Stomach smooth muscle (tissue), 2 donors: ENCODE measurements at regions not wholly inside any gene's neighbourhood (a gene's known extent, or its start where the extent isn't known, plus 50 kb on each side); places are given as distances from the start of the nearest gene placed in this dataset.

Experiments
- H3K27ac ChIP-seq: one replicate; pipeline ENCODE4 v1.7.0; 2013; ENCODE audit warnings: mild to moderate bottlenecking, low read length, inconsistent platforms
- H3K27me3 ChIP-seq, 2 donors: one replicate each; pipeline ENCODE4 v1.7.0; 2013; ENCODE audit warnings: low read length in 2 of 2; ENCODE audit not compliant: insufficient read depth in 2 of 2, control insufficient read depth in 1 of 2
- H3K36me3 ChIP-seq, 2 donors: one replicate each; pipeline ENCODE4 v1.7.0; 2013; ENCODE audit warnings: low read length in 2 of 2; ENCODE audit not compliant: control insufficient read depth in 2 of 2, insufficient read depth in 2 of 2
- H3K4me1 ChIP-seq: one replicate; pipeline ENCODE4 v1.7.0; 2013; ENCODE audit warnings: low read length; ENCODE audit not compliant: control insufficient read depth, insufficient read depth
- H3K4me3 ChIP-seq, 2 donors: one replicate each; pipeline ENCODE4 v1.7.0; 2013; ENCODE audit warnings: low read length in 2 of 2
- H3K9ac ChIP-seq, 2 donors: one replicate each; pipeline ENCODE4 v1.7.0; 2013; ENCODE audit warnings: low read length in 2 of 2, mild to moderate bottlenecking in 1 of 2
- H3K9me3 ChIP-seq, 2 donors: one replicate each; pipeline ENCODE4 v1.7.0; 2013; ENCODE audit warnings: low read length in 2 of 2; ENCODE audit not compliant: control insufficient read depth in 2 of 2
- donor health status: healthy.
- donor health status: Pancreatic carcinoma.

DNA sequence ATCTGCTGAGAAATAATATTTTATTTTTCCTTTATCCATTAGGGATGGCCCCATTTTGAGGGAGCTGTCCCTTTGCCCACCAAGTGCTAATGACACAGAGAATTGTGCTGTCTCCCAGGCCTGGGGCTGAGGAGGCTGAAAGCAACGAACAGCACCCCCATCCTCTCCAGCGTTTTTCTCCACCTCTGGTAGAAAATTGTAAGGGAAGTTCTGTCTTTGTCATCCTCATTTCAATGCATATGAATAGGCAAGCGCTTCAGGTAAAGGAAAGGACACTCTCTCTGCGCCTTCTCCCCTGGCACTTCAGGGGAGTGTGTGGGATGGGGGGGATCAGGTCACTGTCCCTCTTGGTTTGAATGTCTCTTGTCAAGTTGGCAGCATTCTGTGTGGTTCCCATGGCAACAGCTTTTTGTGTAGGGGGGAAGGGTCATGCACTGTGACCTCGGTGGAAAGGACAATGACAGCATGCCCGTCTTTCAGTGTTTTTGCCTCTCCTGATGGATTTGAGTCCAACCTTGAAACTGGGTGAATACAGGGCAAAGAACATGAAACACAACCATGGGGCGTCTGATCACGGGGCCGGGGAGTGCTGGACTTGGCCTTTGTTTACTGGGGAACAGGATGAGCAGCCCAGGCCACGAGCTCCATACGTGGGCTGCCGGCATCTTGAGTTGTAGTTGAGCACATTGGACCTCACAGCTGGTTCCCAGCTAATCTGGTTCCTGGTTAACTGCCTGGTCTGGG lies 230.2 kb downstream of the VRK1 start:
- no peaks in the 10 kb centered on the region for H3K36me3 ChIP-seq
- H3K27ac ChIP-seq, result no peak overlapping the region
- peaks cover 0 to 9% of the 10 kb centered on the region in 2 donors for H3K9me3 ChIP-seq
- peaks cover 0 to 12% of the 10 kb centered on the region in 2 donors for H3K27me3 ChIP-seq
- no peaks in the 10 kb centered on the region for H3K4me1 ChIP-seq
- H3K4me3 ChIP-seq, result no peak overlapping the region
- no peak overlapping the region for H3K9ac ChIP-seq

DNA sequence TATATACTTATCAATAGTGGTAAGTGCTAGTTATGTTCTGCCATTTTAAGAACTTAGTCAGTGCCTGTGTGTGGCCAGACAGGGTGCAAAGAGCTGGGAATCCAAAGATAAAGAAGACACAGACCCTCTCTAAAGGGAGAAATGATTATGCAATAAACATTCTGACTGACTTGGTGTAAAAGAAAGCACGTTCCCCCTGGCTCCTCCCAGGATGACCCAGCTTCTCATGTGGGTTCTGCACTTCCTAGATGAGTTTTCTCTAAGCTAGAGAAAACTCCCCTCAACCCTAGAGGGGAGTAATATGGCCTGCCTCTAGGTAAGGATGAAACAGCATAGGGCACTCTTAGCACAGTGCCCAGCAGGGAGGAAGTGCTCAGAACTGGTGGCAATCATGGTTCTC lies 231.2 kb downstream of the VRK1 start:
- Histone ChIP-seq H3K27ac (no peak overlapping the region), H3K9me3 (peaks cover 0 to 9% of the 10 kb centered on the region in 2 donors), H3K36me3 (no peaks in the 10 kb centered on the region), H3K9ac (no peak overlapping the region), H3K4me3 (no peak overlapping the region), H3K4me1 (no peaks in the 10 kb centered on the region), H3K27me3 (peaks cover under 1 to 12% of the 10 kb centered on the region in 2 donors)

DNA sequence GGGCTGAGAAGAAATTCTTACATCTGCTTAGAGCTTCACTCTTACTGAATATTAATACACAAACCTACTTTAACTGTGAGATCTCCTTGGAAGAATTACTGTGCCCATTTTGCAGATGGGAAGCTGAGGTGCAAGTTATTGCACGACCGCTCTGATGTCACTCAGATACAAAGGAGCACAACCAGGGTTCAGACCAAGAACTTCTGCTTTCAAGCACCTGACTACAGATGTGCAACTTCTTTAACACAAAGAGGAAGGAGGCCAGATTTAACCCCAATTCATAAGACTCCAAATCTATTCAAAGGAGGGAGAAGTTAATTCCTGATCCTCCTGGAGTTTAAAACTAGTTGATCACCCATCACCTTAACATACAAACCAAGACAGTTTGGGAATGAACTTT lies 232.6 kb downstream of the VRK1 start:
- Histone ChIP-seq H3K9me3 (peaks cover 0 to 9% of the 10 kb centered on the region in 2 donors), H3K4me3 (no peak overlapping the region), H3K36me3 (no peaks in the 10 kb centered on the region), H3K27ac (no peak overlapping the region), H3K27me3 (peaks cover 3 to 14% of the 10 kb centered on the region in 2 donors), H3K4me1 (no peaks in the 10 kb centered on the region), H3K9ac (no peak overlapping the region)

DNA sequence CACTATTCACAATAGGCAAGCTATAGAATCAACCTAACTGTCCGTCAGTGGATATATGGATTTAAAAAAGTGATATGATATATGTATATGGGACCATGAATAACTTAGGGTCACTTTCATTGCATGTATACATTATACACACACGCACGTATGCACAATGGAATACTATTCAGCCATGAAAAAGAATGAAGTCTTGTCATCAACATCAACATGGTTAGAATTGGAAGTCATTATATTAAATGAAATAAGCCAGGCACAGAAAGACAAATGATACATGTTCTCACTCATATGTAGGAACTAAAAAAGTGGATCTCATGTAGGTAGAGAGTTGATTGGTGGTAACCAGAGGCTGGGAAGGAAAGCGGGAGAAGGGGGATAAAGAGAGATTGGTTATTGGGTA lies 234.3 kb downstream of the VRK1 start:
- H3K4me1 ChIP-seq, result no peaks in the 10 kb centered on the region
- peaks cover 3 to 12% of the 10 kb centered on the region in 2 donors for H3K27me3 ChIP-seq
- peaks cover 0 to 9% of the 10 kb centered on the region in 2 donors for H3K9me3 ChIP-seq
- H3K4me3 ChIP-seq, result no peak overlapping the region
- H3K36me3 ChIP-seq, result no peaks in the 10 kb centered on the region
- no peak overlapping the region for H3K27ac ChIP-seq
- no peak overlapping the region for H3K9ac ChIP-seq

DNA sequence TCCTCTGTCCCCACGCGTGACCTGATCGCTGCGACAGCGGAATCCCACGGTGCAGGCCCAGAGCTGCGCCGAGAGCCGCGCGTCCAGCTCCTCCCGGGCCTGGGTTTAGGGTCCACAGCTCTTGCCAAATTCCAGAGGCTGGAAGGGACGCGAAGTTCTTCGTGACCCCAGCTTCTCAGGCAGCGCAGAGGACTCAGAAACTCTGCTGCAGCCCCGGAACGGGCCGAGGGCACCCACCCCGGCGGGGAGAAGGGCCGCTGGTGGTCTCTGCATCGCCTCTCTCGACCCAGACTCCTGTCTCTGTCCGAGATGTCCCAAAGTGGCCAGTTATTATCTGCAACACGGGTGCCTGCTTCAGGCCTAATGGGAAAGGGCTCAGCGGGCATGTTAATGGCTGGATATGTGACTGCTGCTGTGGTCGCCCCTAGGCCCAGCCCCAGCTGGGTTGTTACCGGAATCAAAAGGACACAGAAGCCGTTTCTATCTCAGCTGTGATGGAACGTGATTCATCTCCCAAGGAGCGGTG lies 236.4 kb downstream of the VRK1 start:
- no peak overlapping the region for H3K9ac ChIP-seq
- H3K4me1 ChIP-seq, result no peaks in the 10 kb centered on the region
- peaks cover under 1 to 13% of the 10 kb centered on the region in 2 donors for H3K9me3 ChIP-seq
- H3K27me3 ChIP-seq, result peaks cover 5 to 12% of the 10 kb centered on the region in 2 donors
- H3K4me3 ChIP-seq, result no peak overlapping the region
- no peak overlapping the region for H3K27ac ChIP-seq
- no peaks in the 10 kb centered on the region for H3K36me3 ChIP-seq

DNA sequence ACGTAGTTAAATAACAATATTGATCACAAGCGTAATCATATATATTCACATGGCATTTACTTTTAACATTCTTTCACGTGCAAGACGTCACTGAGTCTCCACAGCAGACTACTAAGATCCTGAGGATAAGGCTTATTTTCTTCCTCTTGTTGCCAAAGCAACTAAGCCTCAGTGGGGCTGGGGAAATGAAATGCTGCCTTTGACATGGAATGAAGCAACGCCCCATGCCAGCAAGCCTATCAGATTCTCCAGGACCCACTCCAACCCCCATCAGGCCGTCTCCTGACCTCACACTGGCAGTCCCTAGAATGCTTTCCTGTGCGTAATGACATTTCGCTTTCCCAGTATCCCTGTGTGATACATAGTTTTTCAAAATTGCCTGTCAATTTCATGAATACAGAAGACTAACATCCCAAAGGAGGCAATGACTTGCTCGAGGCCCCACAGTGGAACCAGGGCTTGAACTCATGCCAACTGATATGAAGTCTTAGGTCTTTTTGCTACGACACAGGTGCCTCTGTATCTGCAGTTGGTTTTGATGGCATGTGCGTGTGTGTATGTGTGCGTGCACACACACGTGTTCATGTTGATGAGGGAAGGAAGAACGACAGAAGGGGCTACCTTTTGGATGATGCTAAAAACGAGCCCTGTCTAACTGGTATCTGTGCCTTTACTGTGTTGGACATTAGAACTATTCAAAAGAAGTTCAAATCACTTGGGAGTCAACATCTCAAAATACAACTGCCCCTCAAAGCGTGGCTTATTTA lies 239.1 kb downstream of the VRK1 start:
- H3K9me3 ChIP-seq, result peaks cover 11 to 14% of the 10 kb centered on the region in 2 donors
- H3K9ac ChIP-seq, result no peak overlapping the region
- H3K4me1 ChIP-seq, result no peaks in the 10 kb centered on the region
- no peaks in the 10 kb centered on the region for H3K36me3 ChIP-seq
- peaks cover 5 to 12% of the 10 kb centered on the region in 2 donors for H3K27me3 ChIP-seq
- no peak overlapping the region for H3K4me3 ChIP-seq
- H3K27ac ChIP-seq, result no peak overlapping the region

DNA sequence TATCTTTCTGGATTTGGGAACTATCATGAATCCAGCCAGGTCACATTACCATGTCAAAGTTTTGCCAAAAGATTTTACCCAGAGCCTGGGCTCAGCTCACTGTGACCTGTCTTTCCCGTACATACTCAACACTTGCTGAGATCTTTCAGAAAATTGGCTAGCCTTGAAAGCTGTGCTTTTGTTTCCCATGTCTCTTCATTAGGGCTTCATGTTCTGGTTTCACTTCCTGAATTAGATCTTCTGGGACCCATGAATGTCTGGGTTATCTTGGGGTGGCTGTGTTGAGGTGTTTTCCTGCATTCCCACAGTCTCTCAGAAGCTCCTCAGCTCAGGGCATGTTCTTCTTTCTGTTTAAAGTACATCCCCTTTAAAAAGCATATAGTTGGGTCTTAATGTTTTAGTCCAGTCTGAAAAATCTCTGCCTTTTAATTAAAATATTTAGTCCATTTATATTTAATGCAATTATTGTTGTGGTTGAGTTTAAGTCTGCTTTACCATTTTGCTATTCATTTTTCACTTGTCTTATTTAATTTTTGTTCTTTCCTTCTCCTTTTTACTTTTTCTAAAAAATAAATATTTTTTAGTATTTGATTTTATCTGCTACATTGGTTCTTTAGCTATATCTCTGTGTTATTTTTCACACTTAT lies 242.7 kb downstream of the VRK1 start:
- H3K27ac ChIP-seq, result no peak overlapping the region
- H3K36me3 ChIP-seq, result no peaks in the 10 kb centered on the region
- no peak overlapping the region for H3K9ac ChIP-seq
- H3K4me1 ChIP-seq, result no peaks in the 10 kb centered on the region
- H3K9me3 ChIP-seq, result peaks cover 8 to 11% of the 10 kb centered on the region in 2 donors
- peaks cover 2 to 5% of the 10 kb centered on the region in 2 donors for H3K27me3 ChIP-seq
- H3K4me3 ChIP-seq, result no peak overlapping the region

DNA sequence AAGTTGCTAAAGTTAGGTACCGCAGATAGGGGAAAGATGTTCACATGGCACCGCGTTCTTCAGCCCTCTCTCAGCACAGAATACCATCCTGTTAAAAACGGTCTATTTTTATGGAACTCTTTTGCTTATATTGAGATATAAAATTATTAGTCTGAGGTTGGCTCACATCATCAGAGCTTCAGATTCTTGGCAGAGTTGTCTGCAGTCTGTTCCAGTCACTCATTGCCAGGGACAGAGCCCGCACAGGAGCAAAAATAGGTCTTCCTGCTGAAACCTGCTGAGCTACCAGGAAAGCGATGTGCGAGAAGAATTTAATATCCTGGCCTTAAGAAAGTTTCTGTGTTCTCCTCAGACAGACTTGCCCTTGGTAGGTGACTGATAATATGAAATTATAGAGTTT lies 249.8 kb downstream of the VRK1 start:
- H3K36me3 ChIP-seq, result no peaks in the 10 kb centered on the region
- H3K9me3 ChIP-seq, result no peaks in the 10 kb centered on the region
- no peak overlapping the region for H3K9ac ChIP-seq
- no peak overlapping the region for H3K27ac ChIP-seq
- no peaks in the 10 kb centered on the region for H3K27me3 ChIP-seq
- H3K4me3 ChIP-seq, result no peak overlapping the region
- H3K4me1 ChIP-seq, result no peaks in the 10 kb centered on the region

DNA sequence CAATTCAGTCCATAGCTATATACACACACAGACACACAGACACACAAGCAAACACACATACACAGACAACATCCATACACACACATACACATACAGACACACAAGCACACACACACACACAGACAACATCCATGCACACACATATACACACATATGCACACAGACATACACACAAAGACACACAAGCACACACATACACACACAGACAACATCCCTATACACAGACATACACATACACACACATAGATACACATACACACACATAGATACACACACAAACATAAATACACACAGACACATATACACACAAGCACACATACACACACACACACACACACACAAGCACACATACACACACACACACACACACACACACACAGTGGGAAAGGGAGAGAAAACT lies 254.8 kb downstream of the VRK1 start:
- Histone ChIP-seq H3K4me1 (no peaks in the 10 kb centered on the region), H3K27me3 (peaks cover 0 to 3% of the 10 kb centered on the region in 2 donors), H3K27ac (no peak overlapping the region), H3K9ac (no peak overlapping the region), H3K36me3 (no peaks in the 10 kb centered on the region), H3K4me3 (no peak overlapping the region), H3K9me3 (no peaks in the 10 kb centered on the region)

DNA sequence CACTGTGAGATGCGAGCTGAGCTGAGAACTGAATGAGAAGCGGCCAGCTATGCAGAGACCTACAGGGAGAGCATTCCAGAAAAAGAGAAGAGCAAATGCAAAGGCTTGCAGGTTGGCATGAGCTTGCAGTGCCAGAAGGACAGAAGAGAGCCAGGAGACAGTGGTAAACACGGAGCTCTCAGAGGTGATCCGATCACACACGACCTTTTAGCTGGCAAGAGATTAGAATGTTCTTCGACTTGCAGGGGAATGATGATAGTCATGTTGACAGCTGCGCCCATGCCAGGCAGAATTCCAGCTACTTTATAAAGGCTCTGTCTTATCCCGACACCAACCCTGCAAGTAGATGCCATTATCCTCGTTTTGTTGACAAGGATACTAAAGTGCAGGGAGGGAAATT lies 256.8 kb downstream of the VRK1 start:
- Histone ChIP-seq H3K36me3 (no peaks in the 10 kb centered on the region), H3K4me1 (no peaks in the 10 kb centered on the region), H3K27ac (no peak overlapping the region), H3K27me3 (peaks cover 0 to 6% of the 10 kb centered on the region in 2 donors), H3K9ac (no peak overlapping the region), H3K9me3 (no peaks in the 10 kb centered on the region), H3K4me3 (no peak overlapping the region)
